ENCODE measurements at regions not wholly inside any gene's neighbourhood (a gene's known extent, or its start where the extent isn't known, plus 50 kb on each side); places are given as distances from the start of the nearest gene placed in this dataset.

- Histone ChIP-seq H3K36me3 (ENCODE audit: low read depth) (no peaks in the 10 kb centered on the region), H3K27ac (ENCODE audit: poor library complexity, severe bottlenecking) (no peak overlapping the region), H3K4me1 (ENCODE audit: insufficient read depth, poor library complexity, severe bottlenecking) (peaks cover 5% of the 10 kb centered on the region), H3K27me3 (ENCODE audit: insufficient read depth, poor library complexity, severe bottlenecking) (no peaks in the 10 kb centered on the region), H3K4me3 (ENCODE audit: severe bottlenecking) (no peak overlapping the region), H3K9me3 (ENCODE audit: severe bottlenecking) (no peaks in the 10 kb centered on the region)
- ATAC-seq (ENCODE audit: low read depth) (no peak), DNase-seq (ENCODE audit: low spot score) (no peak)
- no peak for TF ChIP-seq CTCF (IDR thresholded peaks at IDR 0.05; ENCODE audit: poor library complexity, severe bottlenecking)
These were observed 72.6 kb upstream of the ZMIZ1 start for GRCh38 chr10:78995987-78996791.

GRCh38 chr10:78996792-78997129 is 72.0 kb upstream of the ZMIZ1 start:
- no peaks in the 10 kb centered on the region for H3K27me3 ChIP-seq (ENCODE audit: insufficient read depth, poor library complexity, severe bottlenecking)
- no peak for TF ChIP-seq CTCF (IDR thresholded peaks at IDR 0.05; ENCODE audit: poor library complexity, severe bottlenecking)

GRCh38 chr10:78997635-78998618 is 70.8 kb upstream of the ZMIZ1 start:
- Histone ChIP-seq H3K36me3 (ENCODE audit: low read depth) (no peaks in the 10 kb centered on the region), H3K9me3 (ENCODE audit: severe bottlenecking) (no peaks in the 10 kb centered on the region), H3K4me1 (ENCODE audit: insufficient read depth, poor library complexity, severe bottlenecking) (no peaks in the 10 kb centered on the region), H3K27me3 (ENCODE audit: insufficient read depth, poor library complexity, severe bottlenecking) (no peaks in the 10 kb centered on the region), H3K27ac (ENCODE audit: poor library complexity, severe bottlenecking) (no peak overlapping the region), H3K4me3 (ENCODE audit: severe bottlenecking) (no peak overlapping the region)
- no peak for ATAC-seq (ENCODE audit: low read depth)
- no peak for DNase-seq (ENCODE audit: low spot score)
- no peak for TF ChIP-seq CTCF (IDR thresholded peaks at IDR 0.05; ENCODE audit: poor library complexity, severe bottlenecking)

More at GRCh38 chr10:78996792-78997129, 72.0 kb upstream of the ZMIZ1 start:
- ATAC-seq (ENCODE audit: low read depth) (no peak), DNase-seq (ENCODE audit: low spot score) (no peak)
- Histone ChIP-seq H3K9me3 (ENCODE audit: severe bottlenecking) (no peaks in the 10 kb centered on the region), H3K27ac (ENCODE audit: poor library complexity, severe bottlenecking) (no peak overlapping the region), H3K36me3 (ENCODE audit: low read depth) (no peaks in the 10 kb centered on the region), H3K4me1 (ENCODE audit: insufficient read depth, poor library complexity, severe bottlenecking) (no peaks in the 10 kb centered on the region), H3K4me3 (ENCODE audit: severe bottlenecking) (no peak overlapping the region)

- no peaks in the 10 kb centered on the region for H3K27me3 ChIP-seq (ENCODE audit: insufficient read depth, poor library complexity, severe bottlenecking)
- H3K36me3 ChIP-seq (ENCODE audit: low read depth), result no peaks in the 10 kb centered on the region
- no peak overlapping the region for H3K27ac ChIP-seq (ENCODE audit: poor library complexity, severe bottlenecking)
- no peaks in the 10 kb centered on the region for H3K9me3 ChIP-seq (ENCODE audit: severe bottlenecking)
- TF ChIP-seq CTCF (IDR thresholded peaks at IDR 0.05; ENCODE audit: poor library complexity, severe bottlenecking), result no peak
- no peak for ATAC-seq (ENCODE audit: low read depth)
- DNase-seq (ENCODE audit: low spot score), result no peak
- H3K4me3 ChIP-seq (ENCODE audit: severe bottlenecking), result no peak overlapping the region
- no peaks in the 10 kb centered on the region for H3K4me1 ChIP-seq (ENCODE audit: insufficient read depth, poor library complexity, severe bottlenecking)
These were observed 67.5 kb upstream of the ZMIZ1 start for GRCh38 chr10:79001082-79001885.
